Thyroid gland (tissue), 4 donors: ENCODE measurements at regions not wholly inside any gene's neighbourhood (a gene's known extent, or its start where the extent isn't known, plus 50 kb on each side); places are given as distances from the start of the nearest gene placed in this dataset.
A peak's percentile ranks its signal among the peaks of the same experiment; 100 is the strongest.

Experiments used
- DNase-seq, 2 donors: peaks; one replicate each; pipeline ENCODE4 v3.0.0-alpha.2; 2019
- H3K27ac ChIP-seq, 3 donors: fragments of 200-600 bp; sonication (generic); 1 replicate in 2 of 3; 2 replicates in 1 of 3; pipeline ENCODE4 v1.5.1; 2016 to 2019; ENCODE audit warnings: mild to moderate bottlenecking in 1 of 3, moderate library complexity in 1 of 3
- H3K27me3 ChIP-seq: fragments of 200-600 bp; sonication (generic); one replicate; pipeline ENCODE4 v1.5.1; 2019
- H3K36me3 ChIP-seq, 2 donors: fragments of 200-600 bp; sonication (generic); one replicate each; pipeline ENCODE4 v1.5.1; 2016 to 2019
- H3K4me1 ChIP-seq, 2 donors: fragments of 200-600 bp; sonication (generic); one replicate each; pipeline ENCODE4 v1.5.1; 2017 to 2019
- H3K4me3 ChIP-seq, 3 donors: fragments of 200-600 bp; sonication (generic); replicated peaks in 1 of 3; 1 replicate in 2 of 3; 2 replicates in 1 of 3; pipeline ENCODE4 v1.5.1; 2016; ENCODE audit warnings: mild to moderate bottlenecking in 1 of 3
- H3K9me3 ChIP-seq: fragments of 200-600 bp; sonication (generic); one replicate; pipeline ENCODE4 v1.5.1; 2017
- CTCF ChIP-seq, 6 experiments: fragments of 200-600 bp in 3 of 6; fragments of 450-650 bp in 3 of 6; sonication (generic) in 3 of 6; IDR thresholded peaks; one replicate each; pipeline ENCODE4 v1.5.1; 2016 to 2019; ENCODE audit warnings: antibody characterized with exemption in 6 of 6, mild to moderate bottlenecking in 2 of 6, inconsistent platforms in 1 of 6, moderate library complexity in 1 of 6
- POLR2A ChIP-seq, 2 donors: fragments of 450-650 bp; IDR thresholded peaks; one replicate each; pipeline ENCODE4 v1.6.1; 2017; ENCODE audit warnings: antibody characterized with exemption in 2 of 2, mild to moderate bottlenecking in 2 of 2, moderate library complexity in 1 of 2
- WGBS, 2 donors: methylation state at CpG; one replicate each; pipeline ENCODE4 v1.1.5; 2017; 5-methylcytosine and 5-hydroxymethylcytosine counted together
- intact Hi-C: fragments of 100-400 bp; cut with DNase I; formaldehyde crosslinking; loops from one replicate; pipeline ENCODE4 v1.15.1; 2023

DNA sequence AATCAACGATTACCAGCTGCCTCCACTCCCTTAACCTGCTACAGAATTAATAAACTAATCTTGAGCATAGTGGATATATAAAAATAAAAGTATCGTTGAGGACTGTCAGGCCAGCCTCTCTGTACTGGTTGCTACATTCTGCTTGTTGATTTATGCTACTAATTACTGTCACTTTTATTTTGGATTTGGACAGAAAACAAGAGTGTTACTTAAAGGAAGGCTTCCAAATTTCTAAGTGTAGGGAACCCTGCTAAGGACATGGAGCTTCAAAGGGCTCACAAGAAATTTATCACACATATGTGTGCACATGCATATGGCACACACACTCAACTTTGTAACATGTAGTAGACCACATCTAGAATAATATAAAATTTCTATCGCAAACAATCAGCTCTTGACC, 141.2 kb upstream of the ANKRD1 start:
- no peaks in the 10 kb centered on the region for H3K9me3 ChIP-seq
- H3K36me3 ChIP-seq: no peaks in the 10 kb centered on the region
- H3K27ac ChIP-seq: no peak overlapping the region
- 87 to 91% methylated on average over 3 of the region's 3 CpGs for WGBS, 2 donors
- H3K4me3 ChIP-seq: no peak overlapping the region
- H3K4me1 ChIP-seq: no peaks in the 10 kb centered on the region
- no peak for DNase-seq
- H3K27me3 ChIP-seq: no peaks in the 10 kb centered on the region
- intact Hi-C loops: no loop called here
- TF ChIP-seq POLR2A (IDR thresholded peaks at IDR 0.05) (no peak), CTCF (IDR thresholded peaks at IDR 0.05) (no peak)

- DNase-seq: no peak
- intact Hi-C loops: no loop called here
- H3K4me1 ChIP-seq: no peaks in the 10 kb centered on the region
- WGBS, 2 donors: 82 to 100% methylated on average over 1 of the region's 1 CpG
- no peak overlapping the region for H3K27ac ChIP-seq
- H3K9me3 ChIP-seq: no peaks in the 10 kb centered on the region
- no peaks in the 10 kb centered on the region for H3K27me3 ChIP-seq
- TF ChIP-seq CTCF (IDR thresholded peaks at IDR 0.05) (no peak), POLR2A (IDR thresholded peaks at IDR 0.05) (no peak)
- no peaks in the 10 kb centered on the region for H3K36me3 ChIP-seq
- H3K4me3 ChIP-seq: no peak overlapping the region
These were observed 148.7 kb upstream of the PCGF5 start for GRCh38 chr10:91071786-91072185.

DNA sequence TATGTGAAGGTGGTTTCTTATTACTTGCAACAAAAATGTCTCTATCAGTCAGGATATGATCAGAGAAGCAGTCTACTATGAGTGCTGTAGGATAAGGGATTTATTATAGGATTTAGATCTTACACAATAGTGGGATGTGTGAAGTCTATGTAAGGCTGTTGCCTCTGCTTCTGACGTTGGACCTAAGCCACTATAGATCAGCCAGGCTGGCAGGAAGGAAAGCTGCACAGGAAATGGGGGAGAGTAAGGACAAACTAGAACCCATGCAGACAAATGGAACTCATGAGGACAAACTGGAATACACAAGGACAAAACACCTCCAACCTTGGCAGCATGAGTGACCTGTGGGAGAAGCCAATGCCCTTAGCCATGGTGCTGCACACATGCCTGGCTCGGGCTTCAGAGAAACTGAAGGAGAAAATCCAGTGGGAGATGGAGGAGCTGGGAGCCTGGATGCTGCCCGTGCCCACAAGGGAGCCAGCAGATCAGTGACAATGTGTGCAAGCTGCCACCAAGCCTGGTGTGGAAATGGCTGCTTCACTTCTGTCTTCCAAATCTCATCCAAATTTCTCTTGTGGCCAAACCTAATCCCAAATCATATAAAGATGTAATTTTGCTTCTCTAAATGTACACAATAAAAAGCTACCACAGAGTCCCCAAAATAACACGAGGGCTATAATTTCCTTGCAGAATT, 147.0 kb upstream of the PCGF5 start:
- H3K4me1 ChIP-seq: peaks cover 6 to 11% of the 10 kb centered on the region in 2 donors
- no peaks in the 10 kb centered on the region for H3K27me3 ChIP-seq
- TF ChIP-seq CTCF (IDR thresholded peaks at IDR 0.05) (no peak), POLR2A (IDR thresholded peaks at IDR 0.05) (no peak)
- no peak overlapping the region for H3K4me3 ChIP-seq
- H3K27ac ChIP-seq: no peak overlapping the region
- no peak for DNase-seq
- WGBS, 2 donors: 61 to 70% methylated on average over 4 of the region's 4 CpGs
- no peaks in the 10 kb centered on the region for H3K9me3 ChIP-seq
- no peaks in the 10 kb centered on the region for H3K36me3 ChIP-seq
- intact Hi-C loops: no loop called here

DNA sequence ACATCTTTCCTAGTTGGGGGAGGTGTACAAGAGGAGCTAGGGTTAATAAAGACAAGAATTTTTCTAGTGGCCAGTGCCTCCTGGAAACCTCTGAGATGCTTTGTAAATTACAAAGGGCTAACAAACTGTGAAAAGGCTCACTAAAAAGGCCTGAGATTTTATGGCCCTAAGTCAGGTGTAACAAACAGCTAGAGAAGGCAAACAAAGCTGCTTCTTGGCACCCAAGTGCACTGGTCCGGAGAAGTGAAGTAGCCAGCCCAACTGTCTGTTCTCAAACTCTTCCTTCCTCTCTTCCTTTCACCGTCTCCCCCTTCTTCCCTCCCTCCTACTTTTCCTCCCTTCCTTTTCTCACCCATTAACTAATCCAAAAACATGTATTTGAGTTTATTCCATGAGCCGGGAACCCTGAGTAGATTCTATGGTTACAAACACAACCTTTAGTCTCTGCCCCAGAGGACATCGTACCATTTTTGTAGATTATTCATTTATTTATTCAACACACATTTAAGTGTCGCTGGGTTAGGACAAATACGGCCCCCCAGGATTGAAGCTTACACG, 143.4 kb upstream of the PCGF5 start:
- intact Hi-C loops: no loop called here
- H3K4me1 ChIP-seq: peaks cover 6 to 11% of the 10 kb centered on the region in 2 donors
- no peak for TF ChIP-seq CTCF (IDR thresholded peaks at IDR 0.05)
- TF ChIP-seq POLR2A (IDR thresholded peaks at IDR 0.05): no peak
- DNase-seq: no peak
- H3K27me3 ChIP-seq: no peaks in the 10 kb centered on the region
- H3K4me3 ChIP-seq: no peak overlapping the region
- H3K27ac ChIP-seq: no peak overlapping the region
- no peaks in the 10 kb centered on the region for H3K36me3 ChIP-seq
- 51 to 69% methylated on average over 7 of the region's 7 CpGs for WGBS, 2 donors
- H3K9me3 ChIP-seq: no peaks in the 10 kb centered on the region

DNA sequence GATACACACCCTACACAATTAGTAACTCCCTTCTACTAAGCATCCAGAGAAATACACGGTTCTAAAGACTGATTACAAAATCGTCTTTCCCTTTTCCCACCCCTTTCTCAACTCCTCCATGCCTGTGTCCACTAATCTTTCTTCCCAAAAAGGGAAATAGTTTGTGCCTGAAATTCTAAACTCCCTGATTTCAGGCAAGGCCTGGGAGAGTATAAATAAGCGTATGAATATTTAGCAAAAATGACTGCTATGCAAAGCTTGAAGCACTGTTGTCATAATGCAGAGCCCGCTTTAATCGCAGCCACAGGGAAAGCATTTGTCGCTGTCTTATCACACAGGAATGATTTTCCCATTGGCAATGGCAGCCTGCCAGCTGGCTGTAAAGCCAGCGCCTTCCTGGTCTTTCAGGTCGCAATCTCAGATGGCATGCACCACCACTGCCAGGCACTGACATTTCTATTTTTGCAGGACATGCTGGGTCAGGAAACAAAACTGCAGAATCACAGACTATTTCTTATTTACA, 142.9 kb upstream of the PCGF5 start:
- H3K36me3 ChIP-seq: no peaks in the 10 kb centered on the region
- intact Hi-C loops: no loop called here
- WGBS, 2 donors: 25 to 27% methylated on average over 8 of the region's 8 CpGs
- no peak overlapping the region for H3K27ac ChIP-seq
- H3K27me3 ChIP-seq: no peaks in the 10 kb centered on the region
- TF ChIP-seq CTCF (IDR thresholded peaks at IDR 0.05) (no peak), POLR2A (IDR thresholded peaks at IDR 0.05) (no peak)
- H3K4me3 ChIP-seq: no peak overlapping the region
- H3K4me1 ChIP-seq: peaks cover 6 to 11% of the 10 kb centered on the region in 2 donors
- peak; percentile 69 to 84 for DNase-seq
- H3K9me3 ChIP-seq: no peaks in the 10 kb centered on the region
